ENCODE measurements at regions not wholly inside any gene's neighbourhood (a gene's known extent, or its start where the extent isn't known, plus 50 kb on each side); places are given as distances from the start of the nearest gene placed in this dataset.
A peak's percentile ranks its signal among the peaks of the same experiment; 100 is the strongest.

- Histone ChIP-seq H3K4me3 (ENCODE audit: extremely low read depth in 1 of 4, insufficient read depth in 2 of 4, low read depth in 3 of 4, low read length in 4 of 4) (no peak overlapping the region), H4K5ac (ENCODE audit: insufficient read length, low read depth, low read length) (no peak overlapping the region), H4K20me1 (replicated peaks in 1 of 2; ENCODE audit: control insufficient read depth in 1 of 2, insufficient read depth in 2 of 2, low read length in 2 of 2) (no peaks in the 10 kb centered on the region), H2AK5ac (ENCODE audit: low read depth, low read length) (no peak overlapping the region), H4K8ac (ENCODE audit: extremely low read depth, insufficient read depth, low read length) (no peak overlapping the region), H3K56ac (replicated peaks; ENCODE audit: insufficient read length, low read depth, low read length) (no peak overlapping the region), H3K79me1 (ENCODE audit: low read depth, low read length) (no peaks in the 10 kb centered on the region), H2BK12ac (ENCODE audit: low read depth, low read length) (peak overlapping the region; percentile 29), H3K4me2 (ENCODE audit: insufficient read depth in 1 of 2, low read depth in 2 of 2, low read length in 2 of 2) (no peak overlapping the region), H2AFZ (ENCODE audit: low read length) (peak overlapping the region; percentile 60; the same call in 1 of the 2 replicates), H3K9ac (replicated peaks in 1 of 4; ENCODE audit: extremely low read depth in 1 of 4, low read depth in 3 of 4, low read length in 3 of 4) (no peak overlapping the region), H3K23ac (ENCODE audit: insufficient read length) (no peak overlapping the region), H3K4ac (replicated peaks; ENCODE audit: insufficient read length, low read depth, low read length) (no peak overlapping the region), H2BK20ac (ENCODE audit: low read length) (no peak overlapping the region), H3K36me3 (ENCODE audit: control insufficient read depth in 2 of 4, insufficient read depth in 4 of 4, low read length in 3 of 4) (no peaks in the 10 kb centered on the region), H2BK15ac (ENCODE audit: low read length) (no peak overlapping the region), H2BK120ac (replicated peaks; ENCODE audit: low read depth, low read length) (no peak overlapping the region), H3K27ac (ENCODE audit: low read depth, low read length) (no peak overlapping the region), H3K14ac (ENCODE audit: insufficient read length) (no peak overlapping the region), H3K18ac (ENCODE audit: extremely low read depth, low read length) (no peak overlapping the region), H3K79me2 (ENCODE audit: control insufficient read depth in 1 of 2, insufficient read depth in 2 of 2, low read length in 2 of 2) (no peaks in the 10 kb centered on the region), H4K91ac (replicated peaks; ENCODE audit: insufficient read length, low read length) (no peak overlapping the region), H3K9me3 (ENCODE audit: insufficient read depth in 2 of 2, low read depth in 1 of 2, low read length in 1 of 2) (no peaks in the 10 kb centered on the region), H3K23me2 (ENCODE audit: low read depth, low read length) (no peaks in the 10 kb centered on the region), H3K4me1 (replicated peaks in 1 of 4; ENCODE audit: control insufficient read depth in 3 of 4, insufficient read depth in 4 of 4, low read length in 3 of 4) (peaks cover 0 to 4% (median under 1%) of the 10 kb centered on the region in 4 experiments; a peak in 1 of 7 replicates), H2BK5ac (ENCODE audit: low read depth, low read length) (no peak overlapping the region), H3K27me3 (replicated peaks in 1 of 4; ENCODE audit: control insufficient read depth in 3 of 4, extremely low read depth in 1 of 4, insufficient read depth in 3 of 4, low read length in 3 of 4) (no peaks in the 10 kb centered on the region)
- no peak for FAIRE-seq
- TF ChIP-seq BACH1 (IDR thresholded peaks at IDR 0.05; ENCODE audit: low read length), result no peak
- CTCF ChIA-PET (ENCODE audit: partially characterized antibody), result interaction anchor here (0.9 kb wide), 1 partner anchor 11 kb away, joined by 3 read pairs; no protein-coding TSS in a partner anchor
- DNase-seq (ENCODE audit: low read depth in 1 of 2, low spot score in 2 of 2), result no peak
- POLR2A ChIA-PET (ENCODE audit: partially characterized antibody), result interaction anchor here (1.0 kb wide), 1 partner anchor 9 kb away, joined by 3 read pairs; no protein-coding TSS in a partner anchor
- WGBS, 2 experiments (ENCODE audit: extremely low coverage in 1 of 2, insufficient coverage in 1 of 2, insufficient read length in 1 of 2, insufficient replicate concordance in 2 of 2, low coverage in 1 of 2, low lambda C conversion rate in 2 of 2, missing lambda C conversion rate in 1 of 2), result 78% methylated on average over 11 of the region's 11 CpGs; no CpG with 5 or more reads in 1 of the 2 experiments
Observed at GRCh38 chr14:51575349-51576116, 76.2 kb upstream of the FRMD6 start.

Measured in H1 (cell line).